H9 (cell line): ENCODE measurements at regions not wholly inside any gene's neighbourhood (a gene's known extent, or its start where the extent isn't known, plus 50 kb on each side); places are given as distances from the start of the nearest gene placed in this dataset.

Experiments
- DNase-seq: peaks from one replicate; pipeline ENCODE4 v3.0.0-alpha.2; 2017
- H2AFZ ChIP-seq: one replicate; pipeline ENCODE4 v1.6.1; 2013; ENCODE audit warnings: mild to moderate bottlenecking, low read length, control low read depth, moderate library complexity
- H2AK5ac ChIP-seq: 2 replicates; pipeline ENCODE4 v1.6.1; 2013; ENCODE audit warnings: low read length, control low read depth, mixed read lengths; ENCODE audit not compliant: insufficient read length
- H2BK120ac ChIP-seq: one replicate; pipeline ENCODE4 v1.6.1; 2013; ENCODE audit warnings: low read depth, mild to moderate bottlenecking, low read length, control low read depth, inconsistent platforms; ENCODE audit not compliant: poor library complexity, severe bottlenecking
- H2BK12ac ChIP-seq: 2 replicates; pipeline ENCODE4 v1.6.1; 2013; ENCODE audit warnings: low read length, control low read depth, mixed read lengths, low read depth; ENCODE audit not compliant: insufficient read length
- H2BK15ac ChIP-seq: 2 replicates; pipeline ENCODE4 v1.6.1; 2013; ENCODE audit warnings: low read depth, low read length, control low read depth
- H2BK20ac ChIP-seq: one replicate; pipeline ENCODE4 v1.6.1; 2013; ENCODE audit warnings: low read depth, mild to moderate bottlenecking, low read length, control low read depth, inconsistent platforms; ENCODE audit not compliant: poor library complexity, severe bottlenecking
- H2BK5ac ChIP-seq: 2 replicates; pipeline ENCODE4 v1.6.1; 2013; ENCODE audit warnings: low read length, control low read depth, mixed read lengths; ENCODE audit not compliant: insufficient read length
- H3K14ac ChIP-seq: 2 replicates; pipeline ENCODE4 v1.6.1; 2013; ENCODE audit warnings: low read length, control low read depth; ENCODE audit not compliant: insufficient read depth
- H3K18ac ChIP-seq: 2 replicates; pipeline ENCODE4 v1.6.1; 2013; ENCODE audit warnings: low read depth, mild to moderate bottlenecking, mixed read lengths, low read length, control low read depth; ENCODE audit not compliant: insufficient read length
- H3K23ac ChIP-seq: 2 replicates; pipeline ENCODE4 v1.6.1; 2013; ENCODE audit warnings: low read length, control low read depth, mixed read lengths, low read depth; ENCODE audit not compliant: insufficient read length
- H3K23me2 ChIP-seq: 2 replicates; pipeline ENCODE4 v1.6.1; 2013; ENCODE audit warnings: low read depth, mild to moderate bottlenecking, mixed read lengths, low read length, control low read depth; ENCODE audit not compliant: insufficient read length, poor library complexity, severe bottlenecking
- H3K27ac ChIP-seq: 2 replicates; pipeline ENCODE4 v1.5.1; 2013; ENCODE audit warnings: low read length, control low read depth, mixed read lengths, low read depth; ENCODE audit not compliant: insufficient read length
- H3K27me3 ChIP-seq: 2 replicates; pipeline ENCODE4 v1.6.1; 2013; ENCODE audit warnings: low read length, control low read depth, inconsistent platforms; ENCODE audit not compliant: insufficient read depth
- H3K4ac ChIP-seq: 2 replicates; pipeline ENCODE4 v1.6.1; 2013; ENCODE audit warnings: low read depth, mild to moderate bottlenecking, control low read depth, inconsistent platforms, low read length, moderate library complexity
- H3K4me1 ChIP-seq: 2 replicates; pipeline ENCODE4 v1.6.1; 2013; ENCODE audit warnings: low read length, control low read depth, inconsistent platforms; ENCODE audit not compliant: insufficient read depth
- H3K4me2 ChIP-seq: 2 replicates; pipeline ENCODE4 v1.6.1; 2013; ENCODE audit warnings: low read length, control low read depth, mixed read lengths; ENCODE audit not compliant: insufficient read length, insufficient read depth
- H3K56ac ChIP-seq: 2 replicates; pipeline ENCODE4 v1.6.1; 2013; ENCODE audit warnings: low read depth, mild to moderate bottlenecking, mixed read lengths, low read length, control low read depth; ENCODE audit not compliant: insufficient read length
- H3K79me1 ChIP-seq: 2 replicates; pipeline ENCODE4 v1.6.1; 2013; ENCODE audit warnings: low read depth, mild to moderate bottlenecking, moderate library complexity, low read length, control low read depth, inconsistent platforms; ENCODE audit not compliant: insufficient read depth, poor library complexity, severe bottlenecking
- H3K79me2 ChIP-seq: 2 replicates; pipeline ENCODE4 v1.6.1; 2013; ENCODE audit warnings: low read length, control low read depth, inconsistent platforms; ENCODE audit not compliant: insufficient read depth
- H3K9ac ChIP-seq: 2 replicates; pipeline ENCODE4 v1.6.1; 2013; ENCODE audit warnings: low read length, control low read depth, mixed read lengths; ENCODE audit not compliant: insufficient read length; ENCODE audit errors: extremely low read depth
- H3K9me3 ChIP-seq: one replicate; pipeline ENCODE4 v1.6.1; 2013; ENCODE audit warnings: low read depth, low read length, inconsistent platforms; ENCODE audit not compliant: control insufficient read depth
- H3T11ph ChIP-seq: one replicate; pipeline ENCODE4 v1.6.1; 2013; ENCODE audit warnings: mild to moderate bottlenecking, low read length, control low read depth, inconsistent platforms
- H4K20me1 ChIP-seq: one replicate; pipeline ENCODE4 v1.6.1; 2013; ENCODE audit not compliant: control insufficient read depth, insufficient read length, insufficient read depth
- H4K5ac ChIP-seq: 2 replicates; pipeline ENCODE4 v1.6.1; 2013; ENCODE audit warnings: low read depth, mild to moderate bottlenecking, mixed read lengths, low read length, control low read depth; ENCODE audit not compliant: insufficient read length
- H4K8ac ChIP-seq: replicated peaks from 2 replicates; pipeline ENCODE4 v1.6.1; 2013; ENCODE audit warnings: low read length, control low read depth, mixed read lengths, low read depth; ENCODE audit not compliant: insufficient read length
- H4K91ac ChIP-seq: 2 replicates; pipeline ENCODE4 v1.6.1; 2013; ENCODE audit warnings: low read depth, mild to moderate bottlenecking, moderate library complexity, mixed read lengths, low read length, control low read depth; ENCODE audit not compliant: insufficient read length
- H3K27ac Mint-ChIP-seq, 3 experiments: 2 replicates in 2 of 3; 3 replicates in 1 of 3; pipeline ENCODE4 v1.8.0; 2020 to 2021; ENCODE audit warnings: mixed read lengths in 3 of 3, mild to moderate bottlenecking in 1 of 3, moderate library complexity in 1 of 3
- H3K27me3 Mint-ChIP-seq: 2 replicates; pipeline ENCODE4 v1.8.0; 2021; ENCODE audit warnings: low read depth, mild to moderate bottlenecking, moderate library complexity, mixed read lengths
- H3K36me3 Mint-ChIP-seq, 3 experiments: 2 replicates in 2 of 3; 3 replicates in 1 of 3; pipeline ENCODE4 v1.8.0; 2020 to 2021; ENCODE audit warnings: low read depth in 3 of 3, mixed read lengths in 3 of 3; ENCODE audit not compliant: insufficient read depth in 1 of 3
- H3K4me1 Mint-ChIP-seq, 2 experiments: 2 replicates each; pipeline ENCODE4 v1.8.0; 2020; ENCODE audit warnings: mixed read lengths in 2 of 2
- H3K4me3 Mint-ChIP-seq, 2 experiments: 2 replicates in 1 of 2; 3 replicates in 1 of 2; pipeline ENCODE4 v1.8.0; 2020 to 2021; ENCODE audit warnings: mild to moderate bottlenecking in 2 of 2, mixed read lengths in 2 of 2, moderate library complexity in 1 of 2
- H3K9me3 Mint-ChIP-seq, 2 experiments: 2 replicates in 1 of 2; 3 replicates in 1 of 2; pipeline ENCODE4 v1.8.0; 2020; ENCODE audit warnings: mild to moderate bottlenecking in 2 of 2, mixed read lengths in 2 of 2, moderate library complexity in 1 of 2
- WGBS: extraction: QIAGEN DNeasy Blood & Tissue Kit; methylation state at CpG from one replicate; pipeline ENCODE4 v1.1.7; 2013; ENCODE audit warnings: missing lambda C conversion rate, low lambda C conversion rate, mixed read lengths; ENCODE audit not compliant: insufficient read length; ENCODE audit errors: extremely low coverage; 5-methylcytosine and 5-hydroxymethylcytosine counted together
- TF ChIP-seq, protein P1 (sequence below): fragments of 200-600 bp; sonication (generic); conservative IDR thresholded peaks from 3 replicates; pipeline ENCODE4 v1.8.0; 2021; ENCODE audit warnings: antibody characterized with exemption, mild to moderate bottlenecking

DNA sequence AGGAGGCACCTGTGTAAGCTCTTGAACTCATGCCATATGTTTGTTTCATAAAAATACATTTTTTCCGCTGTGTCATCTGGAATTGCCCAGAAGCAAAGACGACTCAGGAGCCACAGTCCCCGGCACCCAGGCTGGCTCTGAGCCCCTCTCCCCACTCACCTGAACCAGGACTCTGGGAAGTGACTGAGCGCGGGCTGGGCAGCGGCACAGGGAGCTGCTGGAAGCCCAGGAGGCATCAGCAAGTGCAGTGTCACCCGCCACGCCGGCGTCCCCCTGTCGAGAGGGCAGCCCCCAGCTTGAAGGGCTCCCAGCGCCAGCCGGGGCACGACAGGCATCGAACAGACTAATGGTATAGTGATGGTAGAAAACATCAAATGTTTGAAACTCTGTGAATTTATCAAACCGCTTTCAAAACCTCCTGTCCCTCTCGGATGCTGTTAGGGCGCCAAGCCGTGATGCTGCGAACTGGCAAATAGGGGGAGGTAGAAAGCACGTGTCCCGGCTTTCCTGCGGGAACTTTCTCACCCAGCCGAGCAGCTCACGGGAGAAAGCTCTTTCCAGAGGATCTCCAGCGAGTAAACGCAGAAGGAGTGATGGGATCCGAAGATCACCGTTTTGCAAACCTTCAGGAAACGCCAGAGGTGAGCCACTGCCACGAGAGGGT lies 57.8 kb upstream of the COL18A1 start:
- Histone ChIP-seq H4K91ac (no peak overlapping the region), H3K4me2 (no peak overlapping the region), H3K27ac (no peak overlapping the region), H2BK12ac (no peak overlapping the region), H3K27me3 (no peaks in the 10 kb centered on the region), H2BK5ac (no peak overlapping the region), H4K8ac (no peak overlapping the region), H3K79me2 (no peaks in the 10 kb centered on the region), H3K79me1 (no peaks in the 10 kb centered on the region), H3T11ph (no peak overlapping the region), H2BK20ac (no peak overlapping the region), H3K9me3 (no peaks in the 10 kb centered on the region), H3K18ac (no peak overlapping the region), H3K23ac (no peak overlapping the region), H3K23me2 (no peaks in the 10 kb centered on the region), H2AFZ (no peak overlapping the region), H3K14ac (no peak overlapping the region), H2BK15ac (0 out of 2 replicates have a peak overlapping the region, but pooled peaks have one; percentile 2), H3K4me1 (no peaks in the 10 kb centered on the region; the same call in 1 of the 2 replicates), H2BK120ac (no peak overlapping the region), H3K56ac (no peak overlapping the region), H3K4ac (no peak overlapping the region), H4K5ac (no peak overlapping the region), H2AK5ac (no peak overlapping the region), H4K20me1 (peaks cover 3% of the 10 kb centered on the region), H3K9ac (no peak overlapping the region)
- no CpG with 5 or more reads among the region's 31 CpGs for WGBS
- TF ChIP-seq, protein P1, sequence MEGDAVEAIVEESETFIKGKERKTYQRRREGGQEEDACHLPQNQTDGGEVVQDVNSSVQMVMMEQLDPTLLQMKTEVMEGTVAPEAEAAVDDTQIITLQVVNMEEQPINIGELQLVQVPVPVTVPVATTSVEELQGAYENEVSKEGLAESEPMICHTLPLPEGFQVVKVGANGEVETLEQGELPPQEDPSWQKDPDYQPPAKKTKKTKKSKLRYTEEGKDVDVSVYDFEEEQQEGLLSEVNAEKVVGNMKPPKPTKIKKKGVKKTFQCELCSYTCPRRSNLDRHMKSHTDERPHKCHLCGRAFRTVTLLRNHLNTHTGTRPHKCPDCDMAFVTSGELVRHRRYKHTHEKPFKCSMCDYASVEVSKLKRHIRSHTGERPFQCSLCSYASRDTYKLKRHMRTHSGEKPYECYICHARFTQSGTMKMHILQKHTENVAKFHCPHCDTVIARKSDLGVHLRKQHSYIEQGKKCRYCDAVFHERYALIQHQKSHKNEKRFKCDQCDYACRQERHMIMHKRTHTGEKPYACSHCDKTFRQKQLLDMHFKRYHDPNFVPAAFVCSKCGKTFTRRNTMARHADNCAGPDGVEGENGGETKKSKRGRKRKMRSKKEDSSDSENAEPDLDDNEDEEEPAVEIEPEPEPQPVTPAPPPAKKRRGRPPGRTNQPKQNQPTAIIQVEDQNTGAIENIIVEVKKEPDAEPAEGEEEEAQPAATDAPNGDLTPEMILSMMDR: peak; percentile 40; the same call in 2 of the 3 replicates
- Mint-ChIP-seq H3K27me3 (peaks cover 7% of the 10 kb centered on the region), H3K27ac (no peak overlapping the region), H3K36me3 (no peaks in the 10 kb centered on the region), H3K4me3 (no peak overlapping the region), H3K9me3 (peaks cover 1 to 9% of the 10 kb centered on the region in 2 experiments; a peak in 4 of 5 replicates), H3K4me1 (peaks cover 0 to 7% of the 10 kb centered on the region in 2 experiments; a peak in 2 of 4 replicates)
- DNase-seq: no peak
